ENCODE measurements at regions not wholly inside any gene's neighbourhood (a gene's known extent, or its start where the extent isn't known, plus 50 kb on each side); places are given as distances from the start of the nearest gene placed in this dataset.

DNA sequence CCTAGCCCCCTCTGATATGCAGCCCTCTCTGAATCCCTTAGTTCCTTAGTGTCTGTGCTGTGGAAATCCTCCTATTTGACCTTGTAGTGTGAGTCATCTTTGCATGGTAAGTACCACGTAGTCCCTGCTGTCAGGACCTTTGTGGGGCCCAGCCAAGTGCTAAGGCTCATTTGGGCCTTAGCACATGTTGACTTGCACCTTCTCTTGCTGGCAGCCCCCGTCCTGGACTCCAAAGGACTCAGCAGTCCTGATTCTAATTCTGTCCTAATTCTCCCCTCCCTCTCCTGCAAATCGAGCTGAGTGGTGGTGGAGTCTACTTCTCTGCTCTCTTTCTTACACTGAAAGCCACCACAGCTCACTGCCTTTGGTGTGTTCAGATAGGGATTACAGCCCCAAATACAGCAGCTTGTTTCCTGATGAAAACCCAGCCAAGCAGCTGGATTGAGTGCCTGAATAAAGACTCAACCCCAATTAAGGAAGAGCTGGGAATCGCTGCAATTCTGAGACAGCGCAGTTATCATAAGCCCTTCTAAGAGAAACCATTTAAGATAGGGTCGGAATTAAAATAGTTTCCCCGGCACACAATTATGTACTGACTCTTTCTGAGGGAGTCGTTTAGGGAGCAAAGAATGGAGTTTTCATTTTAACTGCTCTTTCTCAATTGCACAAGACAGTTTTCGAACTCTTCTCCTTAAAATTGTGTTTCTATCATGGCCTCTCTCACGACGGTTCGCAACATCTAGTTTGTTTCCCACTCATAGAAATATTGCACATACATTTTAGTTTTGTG, 215.6 kb upstream of the TNP1 start:
- POLR2A ChIA-PET (ENCODE audit: unreplicated experiment), result no interaction called here
- no TSS peak for BruUV-seq (replicated peaks)
- TF ChIP-seq EZH2 (IDR thresholded peaks at IDR 0.05; ENCODE audit: low read depth) (no peak), CTCF (conservative IDR thresholded peaks at IDR 0.05) (no peak)
- no peaks in the 10 kb centered on the region for H3F3A ChIP-seq (ENCODE audit: insufficient read depth, low read depth)
- no peaks in the 10 kb centered on the region for H3K36me3 ChIP-seq (ENCODE audit: low read depth)
- no peaks in the 10 kb centered on the region for H4K20me1 ChIP-seq (ENCODE audit: insufficient read depth)
- H3K4me2 ChIP-seq, result no peak overlapping the region
- no peaks in the 10 kb centered on the region for H3K27me3 ChIP-seq (ENCODE audit: insufficient read depth, low read depth)
- H3K4me1 ChIP-seq (replicated peaks; ENCODE audit: insufficient read depth), result no peaks in the 10 kb centered on the region
- H3K9me2 ChIP-seq (ENCODE audit: insufficient read depth), result no peaks in the 10 kb centered on the region
- H3K27ac ChIP-seq, result no peak overlapping the region
- intact Hi-C loops (cut with micrococcal nuclease; ENCODE audit: unreplicated experiment), result no loop called here
- no peaks in the 10 kb centered on the region for H3K9me3 ChIP-seq (ENCODE audit: insufficient read depth, low read depth)
- CTCF ChIA-PET, result no interaction called here
- H3K4me3 ChIP-seq, result no peak overlapping the region
- no peak overlapping the region for H2AFZ ChIP-seq
- H3K79me2 ChIP-seq (ENCODE audit: low read depth), result no peaks in the 10 kb centered on the region
- DNase-seq, result no peak

DNA sequence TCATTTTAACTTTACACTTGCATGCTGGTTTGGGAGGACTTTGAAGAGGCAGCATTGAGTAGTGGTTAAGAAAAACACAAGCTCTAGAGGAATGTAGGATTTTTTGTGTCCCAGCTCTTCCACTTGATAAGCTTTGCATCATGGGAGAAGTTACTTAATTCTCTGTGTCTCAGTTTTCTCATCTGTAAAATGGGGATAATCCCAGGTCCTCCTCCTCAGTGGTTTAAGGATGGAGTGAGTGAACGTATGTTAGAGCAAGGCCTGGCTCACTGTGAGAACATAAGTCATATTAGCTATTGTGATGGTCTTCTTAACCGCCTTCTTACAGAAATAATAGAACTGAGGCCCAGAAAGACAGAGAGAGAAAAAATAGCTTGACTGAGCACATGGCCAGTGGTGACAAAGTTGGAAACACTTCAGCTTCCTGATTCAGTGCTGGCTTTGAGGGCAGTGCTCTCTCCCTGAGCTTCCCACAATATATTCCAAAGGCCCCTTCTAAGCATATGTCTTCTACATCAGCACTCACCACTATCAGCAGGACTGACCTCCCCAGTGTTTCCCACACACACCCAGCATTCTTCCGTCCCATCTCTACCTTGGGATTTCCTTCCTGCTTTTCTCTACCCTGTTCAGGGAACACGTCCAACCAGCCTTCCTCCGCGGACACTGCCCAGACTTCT, 214.9 kb upstream of the TNP1 start:
- TF ChIP-seq EZH2 (IDR thresholded peaks at IDR 0.05; ENCODE audit: low read depth), result no peak
- TF ChIP-seq CTCF (conservative IDR thresholded peaks at IDR 0.05), result no peak
- ChIA-PET POLR2A (ENCODE audit: unreplicated experiment) (no interaction called here), CTCF (no interaction called here)
- Histone ChIP-seq H3K9me2 (ENCODE audit: insufficient read depth) (no peaks in the 10 kb centered on the region), H2AFZ (no peak overlapping the region), H3K27me3 (ENCODE audit: insufficient read depth, low read depth) (no peaks in the 10 kb centered on the region), H3K9me3 (ENCODE audit: insufficient read depth, low read depth) (no peaks in the 10 kb centered on the region), H3K4me2 (no peak overlapping the region), H4K20me1 (ENCODE audit: insufficient read depth) (no peaks in the 10 kb centered on the region), H3K27ac (no peak overlapping the region), H3K4me3 (no peak overlapping the region), H3F3A (ENCODE audit: insufficient read depth, low read depth) (no peaks in the 10 kb centered on the region), H3K36me3 (ENCODE audit: low read depth) (no peaks in the 10 kb centered on the region), H3K4me1 (replicated peaks; ENCODE audit: insufficient read depth) (no peaks in the 10 kb centered on the region), H3K79me2 (ENCODE audit: low read depth) (no peaks in the 10 kb centered on the region)
- intact Hi-C loops (cut with micrococcal nuclease; ENCODE audit: unreplicated experiment), result no loop called here
- DNase-seq, result no peak
- no TSS peak for BruUV-seq (replicated peaks)

GRCh38 chr2:217071416-217071815, 211.6 kb upstream of the TNP1 start:
- CTCF ChIA-PET, result no interaction called here
- H3K79me2 ChIP-seq (ENCODE audit: low read depth), result no peaks in the 10 kb centered on the region
- no peak for DNase-seq
- H3F3A ChIP-seq (ENCODE audit: insufficient read depth, low read depth), result peaks cover 9% of the 10 kb centered on the region; the same call in 1 of the 2 replicates
- no peak overlapping the region for H2AFZ ChIP-seq
- TF ChIP-seq CTCF (conservative IDR thresholded peaks at IDR 0.05) (no peak), EZH2 (IDR thresholded peaks at IDR 0.05; ENCODE audit: low read depth) (no peak)
- H3K9me3 ChIP-seq (ENCODE audit: insufficient read depth, low read depth), result peaks cover 3% of the 10 kb centered on the region; the same call in 1 of the 2 replicates
- H3K4me1 ChIP-seq (replicated peaks; ENCODE audit: insufficient read depth), result peaks cover 6% of the 10 kb centered on the region; the same call in 1 of the 2 replicates
- no peak overlapping the region for H3K27ac ChIP-seq
- POLR2A ChIA-PET (ENCODE audit: unreplicated experiment), result no interaction called here
- H3K4me3 ChIP-seq, result no peak overlapping the region
- no peak overlapping the region for H3K4me2 ChIP-seq
- no peaks in the 10 kb centered on the region for H4K20me1 ChIP-seq (ENCODE audit: insufficient read depth)
- no TSS peak for BruUV-seq (replicated peaks)
- H3K27me3 ChIP-seq (ENCODE audit: insufficient read depth, low read depth), result no peaks in the 10 kb centered on the region
- intact Hi-C loops (cut with micrococcal nuclease; ENCODE audit: unreplicated experiment), result no loop called here
- no peaks in the 10 kb centered on the region for H3K9me2 ChIP-seq (ENCODE audit: insufficient read depth)
- no peaks in the 10 kb centered on the region for H3K36me3 ChIP-seq (ENCODE audit: low read depth)

Measured in PC-9 (cell line).